ENCODE measurements at regions not wholly inside any gene's neighbourhood (a gene's known extent, or its start where the extent isn't known, plus 50 kb on each side); places are given as distances from the start of the nearest gene placed in this dataset.

DNA sequence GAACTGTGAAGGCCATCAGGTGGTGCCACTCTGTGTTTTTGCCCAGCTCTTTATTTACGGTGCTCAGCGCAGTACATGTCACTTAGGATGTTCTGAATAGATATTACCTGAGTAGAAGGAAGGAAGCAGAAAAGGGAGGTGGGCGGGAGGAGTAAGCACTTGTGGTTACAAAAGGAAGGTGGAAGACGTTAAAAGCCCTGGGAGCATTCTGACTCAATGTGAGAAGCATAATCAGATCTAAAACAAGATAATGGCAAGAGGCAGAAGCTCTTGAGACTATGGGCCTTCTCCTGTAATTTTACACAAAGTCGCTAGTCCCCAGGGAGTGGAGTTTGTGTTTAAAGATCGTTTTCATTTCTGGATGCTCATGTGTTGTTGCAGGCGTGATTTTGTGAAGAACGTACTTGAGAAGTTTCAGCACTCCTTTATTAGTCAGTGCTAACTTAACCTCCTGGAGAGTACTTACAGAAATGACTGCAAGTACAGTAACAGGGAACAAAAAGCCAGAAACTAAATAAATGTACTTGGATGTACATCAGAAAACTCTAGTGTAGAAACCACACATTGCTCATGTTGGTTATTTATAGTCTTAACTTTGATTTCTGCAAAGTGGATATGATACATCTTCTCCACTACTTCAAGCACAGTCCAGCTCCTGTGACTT, 1523.5 kb downstream of the AACS start:
- no peak overlapping the region for H3K27ac ChIP-seq (ENCODE audit: low read depth, low read length)
- H3K4me1 ChIP-seq (ENCODE audit: control insufficient read depth in 1 of 2, insufficient read depth in 2 of 2, low read length in 2 of 2), result no peaks in the 10 kb centered on the region
- no peaks in the 10 kb centered on the region for H3K27me3 ChIP-seq (ENCODE audit: control insufficient read depth in 1 of 2, insufficient read depth in 2 of 2, low read length in 2 of 2)
- no peaks in the 10 kb centered on the region for H3K36me3 ChIP-seq (ENCODE audit: control insufficient read depth in 1 of 2, insufficient read depth in 2 of 2, low read length in 2 of 2)
- H3K9ac ChIP-seq (ENCODE audit: low read depth in 1 of 2, low read length in 2 of 2), result no peak overlapping the region
- H3K9me3 ChIP-seq (ENCODE audit: control insufficient read depth in 1 of 2, low read length in 2 of 2), result peaks cover 2 to 4% of the 10 kb centered on the region in 2 donors
- H3K4me3 ChIP-seq (ENCODE audit: low read depth in 1 of 2, low read length in 2 of 2), result no peak overlapping the region

DNA sequence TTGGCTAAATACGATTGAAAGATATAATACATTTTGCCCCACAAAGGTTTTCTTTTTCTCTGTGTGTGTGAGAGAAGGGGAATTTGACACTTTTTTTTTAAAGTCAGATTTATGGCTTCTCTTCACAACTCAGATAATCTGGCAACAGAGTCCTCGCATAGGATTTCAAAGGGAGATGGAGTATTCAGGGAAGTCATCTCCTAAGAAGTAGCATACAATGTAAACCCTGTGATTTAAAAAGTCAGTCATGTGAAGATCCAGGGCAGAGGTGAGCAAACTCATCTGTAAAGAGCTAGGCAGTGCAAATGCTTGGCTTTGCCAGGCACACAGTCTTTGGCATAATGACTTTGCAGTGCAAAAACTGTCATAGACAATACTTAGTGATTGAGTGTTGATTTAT, 1526.3 kb downstream of the AACS start:
- no peaks in the 10 kb centered on the region for H3K27me3 ChIP-seq (ENCODE audit: control insufficient read depth in 1 of 2, insufficient read depth in 2 of 2, low read length in 2 of 2)
- no peak overlapping the region for H3K9ac ChIP-seq (ENCODE audit: low read depth in 1 of 2, low read length in 2 of 2)
- no peak overlapping the region for H3K27ac ChIP-seq (ENCODE audit: low read depth, low read length)
- H3K4me1 ChIP-seq (ENCODE audit: control insufficient read depth in 1 of 2, insufficient read depth in 2 of 2, low read length in 2 of 2), result no peaks in the 10 kb centered on the region
- peaks cover 4 to 8% of the 10 kb centered on the region in 2 donors for H3K9me3 ChIP-seq (ENCODE audit: control insufficient read depth in 1 of 2, low read length in 2 of 2)
- H3K4me3 ChIP-seq (ENCODE audit: low read depth in 1 of 2, low read length in 2 of 2), result no peak overlapping the region
- no peaks in the 10 kb centered on the region for H3K36me3 ChIP-seq (ENCODE audit: control insufficient read depth in 1 of 2, insufficient read depth in 2 of 2, low read length in 2 of 2)

DNA sequence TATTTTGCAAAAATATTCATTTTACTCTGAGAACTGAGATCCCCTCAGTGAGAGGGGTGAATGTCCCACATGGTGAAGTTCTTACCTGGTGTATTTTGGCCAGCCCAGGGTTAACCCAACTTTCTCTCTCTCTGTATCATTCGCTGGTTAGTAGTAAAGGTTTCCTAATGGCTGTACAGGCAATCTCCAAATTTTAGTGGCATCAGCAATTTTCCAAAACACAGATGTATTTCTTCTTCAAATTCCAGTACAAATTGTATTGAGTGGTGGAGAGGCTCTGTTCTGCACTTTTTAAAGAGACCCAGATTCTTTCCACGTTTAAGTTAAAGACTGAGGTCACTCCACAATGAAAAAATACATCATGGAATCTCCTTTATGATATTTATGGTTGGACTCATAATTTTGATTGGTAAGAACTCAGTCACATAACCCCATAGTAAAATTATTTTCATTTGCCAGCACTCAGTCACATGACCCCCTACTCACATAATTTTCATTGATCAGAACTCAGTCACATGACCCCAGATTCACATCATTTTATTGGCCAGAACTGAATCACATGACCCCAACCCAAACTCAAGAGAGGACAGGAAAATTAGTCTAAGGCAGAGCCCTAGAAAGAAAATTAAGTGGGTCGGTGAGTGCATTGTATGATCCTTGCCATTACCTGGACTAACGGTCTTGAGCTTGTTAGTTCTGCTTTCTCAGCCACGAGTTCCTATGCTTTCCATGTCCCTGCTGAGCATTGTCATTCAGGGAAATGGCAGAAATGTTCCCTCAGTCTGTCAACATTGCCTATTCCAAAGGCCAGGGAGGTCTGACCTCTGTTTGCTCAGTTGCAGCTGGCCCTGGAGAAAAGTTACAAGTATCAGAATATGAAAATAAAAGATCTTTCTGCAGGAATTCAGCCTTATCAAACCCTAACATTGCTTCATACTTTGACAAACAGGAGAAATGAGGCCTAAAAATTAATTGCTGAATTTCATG, 1536.2 kb downstream of the AACS start:
- peaks cover 0 to 5% of the 10 kb centered on the region in 2 donors for H3K9me3 ChIP-seq (ENCODE audit: control insufficient read depth in 1 of 2, low read length in 2 of 2)
- H3K27me3 ChIP-seq (ENCODE audit: control insufficient read depth in 1 of 2, insufficient read depth in 2 of 2, low read length in 2 of 2), result no peaks in the 10 kb centered on the region
- H3K36me3 ChIP-seq (ENCODE audit: control insufficient read depth in 1 of 2, insufficient read depth in 2 of 2, low read length in 2 of 2), result no peaks in the 10 kb centered on the region
- no peak overlapping the region for H3K4me3 ChIP-seq (ENCODE audit: low read depth in 1 of 2, low read length in 2 of 2)
- no peak overlapping the region for H3K9ac ChIP-seq (ENCODE audit: low read depth in 1 of 2, low read length in 2 of 2)
- no peaks in the 10 kb centered on the region for H3K4me1 ChIP-seq (ENCODE audit: control insufficient read depth in 1 of 2, insufficient read depth in 2 of 2, low read length in 2 of 2)
- H3K27ac ChIP-seq (ENCODE audit: low read depth, low read length), result no peak overlapping the region

DNA sequence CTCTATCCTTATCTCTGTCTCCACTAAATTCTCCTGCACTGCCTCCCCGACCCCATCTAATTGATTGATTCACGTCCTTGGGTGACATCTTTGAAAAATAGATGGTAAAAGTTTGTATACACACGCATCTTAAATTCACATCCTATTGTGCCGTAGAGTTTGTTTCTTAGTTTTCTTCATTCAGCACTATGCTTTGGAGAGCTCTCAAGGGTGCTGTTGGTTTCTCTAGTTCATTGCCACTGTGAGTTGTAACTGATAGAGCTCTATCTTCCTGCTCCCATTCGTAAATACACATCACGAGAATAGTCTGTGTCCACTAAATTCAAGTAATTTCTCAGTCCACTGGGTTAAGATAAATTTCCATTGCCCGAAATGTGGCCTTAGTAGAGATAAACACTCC, 1537.4 kb downstream of the AACS start:
- Histone ChIP-seq H3K4me1 (ENCODE audit: control insufficient read depth in 1 of 2, insufficient read depth in 2 of 2, low read length in 2 of 2) (no peaks in the 10 kb centered on the region), H3K27me3 (ENCODE audit: control insufficient read depth in 1 of 2, insufficient read depth in 2 of 2, low read length in 2 of 2) (no peaks in the 10 kb centered on the region), H3K36me3 (ENCODE audit: control insufficient read depth in 1 of 2, insufficient read depth in 2 of 2, low read length in 2 of 2) (no peaks in the 10 kb centered on the region), H3K4me3 (ENCODE audit: low read depth in 1 of 2, low read length in 2 of 2) (no peak overlapping the region), H3K9me3 (ENCODE audit: control insufficient read depth in 1 of 2, low read length in 2 of 2) (peaks cover 0 to 5% of the 10 kb centered on the region in 2 donors), H3K9ac (ENCODE audit: low read depth in 1 of 2, low read length in 2 of 2) (no peak overlapping the region), H3K27ac (ENCODE audit: low read depth, low read length) (no peak overlapping the region)

DNA sequence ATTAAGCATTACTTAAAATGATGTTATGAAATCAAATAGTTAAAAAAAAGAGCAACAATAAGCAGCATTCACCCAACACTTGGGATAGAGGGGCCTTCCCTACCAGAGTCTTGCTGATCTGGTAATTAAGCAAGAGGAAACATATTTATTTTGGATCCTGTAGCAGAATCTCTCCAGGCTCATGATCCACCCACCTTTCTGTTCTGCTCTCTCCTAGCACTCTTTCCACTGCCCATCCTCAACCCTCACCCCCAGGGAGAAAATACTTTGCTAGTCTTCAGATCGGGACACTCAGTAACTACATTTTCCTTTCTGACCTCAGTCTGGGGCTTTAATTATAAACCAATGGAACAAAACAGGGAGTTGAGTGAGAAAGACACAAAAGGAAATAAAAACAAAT, 1541.9 kb downstream of the AACS start:
- Histone ChIP-seq H3K27me3 (ENCODE audit: control insufficient read depth in 1 of 2, insufficient read depth in 2 of 2, low read length in 2 of 2) (no peaks in the 10 kb centered on the region), H3K9me3 (ENCODE audit: control insufficient read depth in 1 of 2, low read length in 2 of 2) (peaks cover 4 to 11% of the 10 kb centered on the region in 2 donors), H3K4me1 (ENCODE audit: control insufficient read depth in 1 of 2, insufficient read depth in 2 of 2, low read length in 2 of 2) (no peaks in the 10 kb centered on the region), H3K36me3 (ENCODE audit: control insufficient read depth in 1 of 2, insufficient read depth in 2 of 2, low read length in 2 of 2) (no peaks in the 10 kb centered on the region), H3K4me3 (ENCODE audit: low read depth in 1 of 2, low read length in 2 of 2) (no peak overlapping the region), H3K9ac (ENCODE audit: low read depth in 1 of 2, low read length in 2 of 2) (no peak overlapping the region), H3K27ac (ENCODE audit: low read depth, low read length) (no peak overlapping the region)

DNA sequence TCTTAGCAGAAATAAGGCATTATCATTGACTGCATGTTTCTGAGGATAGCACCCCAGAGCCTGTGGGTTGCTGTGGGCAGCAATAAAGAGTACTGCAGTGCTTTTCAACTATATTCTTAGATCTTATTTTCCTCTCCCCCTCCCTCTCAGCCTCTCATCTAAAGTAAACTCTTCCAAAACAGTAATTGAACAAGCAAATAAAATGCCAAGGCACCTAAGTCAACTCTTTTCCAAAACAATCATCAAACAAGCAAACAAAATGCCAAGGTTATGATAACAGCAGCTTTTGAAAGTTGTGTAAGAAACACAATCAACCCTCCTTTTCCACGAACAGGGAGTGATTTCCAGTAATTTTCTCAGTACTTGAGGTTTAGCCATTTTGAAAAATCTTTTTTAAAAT, 1542.6 kb downstream of the AACS start:
- Histone ChIP-seq H3K27me3 (ENCODE audit: control insufficient read depth in 1 of 2, insufficient read depth in 2 of 2, low read length in 2 of 2) (no peaks in the 10 kb centered on the region), H3K27ac (ENCODE audit: low read depth, low read length) (no peak overlapping the region), H3K36me3 (ENCODE audit: control insufficient read depth in 1 of 2, insufficient read depth in 2 of 2, low read length in 2 of 2) (no peaks in the 10 kb centered on the region), H3K4me3 (ENCODE audit: low read depth in 1 of 2, low read length in 2 of 2) (no peak overlapping the region), H3K4me1 (ENCODE audit: control insufficient read depth in 1 of 2, insufficient read depth in 2 of 2, low read length in 2 of 2) (no peaks in the 10 kb centered on the region), H3K9me3 (ENCODE audit: control insufficient read depth in 1 of 2, low read length in 2 of 2) (peaks cover 8 to 16% of the 10 kb centered on the region in 2 donors), H3K9ac (ENCODE audit: low read depth in 1 of 2, low read length in 2 of 2) (no peak overlapping the region)

DNA sequence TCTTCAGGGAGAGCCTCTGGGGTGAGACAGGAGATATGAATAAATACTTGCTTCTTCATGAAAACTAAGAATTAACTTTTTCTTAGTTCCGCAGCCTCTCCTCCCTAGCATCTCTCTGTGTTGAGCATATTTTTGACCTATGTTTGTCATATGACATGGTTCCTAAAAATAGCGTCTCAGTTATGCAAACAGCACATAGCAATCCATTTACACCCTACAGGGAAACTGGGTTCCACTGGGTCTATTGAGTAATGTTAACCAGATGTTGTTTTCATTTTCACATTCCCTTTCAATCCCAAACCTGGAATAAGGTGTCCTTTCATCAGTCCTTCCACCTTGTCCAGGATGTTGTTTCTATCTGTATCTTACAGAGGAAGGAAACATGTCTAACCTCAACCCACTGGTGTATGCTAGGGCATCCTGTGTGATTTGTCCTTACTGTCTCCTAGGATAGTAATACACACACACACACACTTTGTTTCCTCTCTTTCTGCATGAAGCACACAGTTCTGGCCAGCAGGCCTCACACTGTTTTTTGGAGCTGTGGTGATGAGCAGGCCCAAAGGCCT, 1543.5 kb downstream of the AACS start:
- H3K9ac ChIP-seq (ENCODE audit: low read depth in 1 of 2, low read length in 2 of 2), result no peak overlapping the region
- no peaks in the 10 kb centered on the region for H3K36me3 ChIP-seq (ENCODE audit: control insufficient read depth in 1 of 2, insufficient read depth in 2 of 2, low read length in 2 of 2)
- no peaks in the 10 kb centered on the region for H3K27me3 ChIP-seq (ENCODE audit: control insufficient read depth in 1 of 2, insufficient read depth in 2 of 2, low read length in 2 of 2)
- H3K4me1 ChIP-seq (ENCODE audit: control insufficient read depth in 1 of 2, insufficient read depth in 2 of 2, low read length in 2 of 2), result no peaks in the 10 kb centered on the region
- no peak overlapping the region for H3K4me3 ChIP-seq (ENCODE audit: low read depth in 1 of 2, low read length in 2 of 2)
- no peak overlapping the region for H3K27ac ChIP-seq (ENCODE audit: low read depth, low read length)
- peaks cover 16 to 18% of the 10 kb centered on the region in 2 donors for H3K9me3 ChIP-seq (ENCODE audit: control insufficient read depth in 1 of 2, low read length in 2 of 2)

DNA sequence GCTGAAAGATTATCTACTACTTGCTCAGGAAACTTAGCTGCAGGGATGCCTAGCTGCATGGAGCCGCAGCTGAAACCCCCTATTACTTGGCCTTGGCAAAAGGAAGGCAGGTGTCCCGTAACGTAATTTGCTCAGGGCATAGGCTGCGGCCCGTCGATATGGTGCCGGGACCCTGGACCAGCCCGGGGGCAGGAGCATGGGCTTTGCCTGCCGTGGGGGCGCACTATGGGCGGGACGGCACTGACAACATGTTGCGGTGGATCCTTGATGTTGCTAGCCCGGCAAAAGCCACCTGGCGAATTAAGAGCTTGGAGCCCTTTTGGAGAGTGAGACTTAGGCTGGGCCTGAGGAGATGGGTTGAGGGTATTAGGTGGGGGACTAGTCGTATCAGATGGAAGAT, 1551.2 kb downstream of the AACS start:
- H3K9me3 ChIP-seq (ENCODE audit: control insufficient read depth in 1 of 2, low read length in 2 of 2), result peaks cover 26 to 40% of the 10 kb centered on the region in 2 donors

DNA sequence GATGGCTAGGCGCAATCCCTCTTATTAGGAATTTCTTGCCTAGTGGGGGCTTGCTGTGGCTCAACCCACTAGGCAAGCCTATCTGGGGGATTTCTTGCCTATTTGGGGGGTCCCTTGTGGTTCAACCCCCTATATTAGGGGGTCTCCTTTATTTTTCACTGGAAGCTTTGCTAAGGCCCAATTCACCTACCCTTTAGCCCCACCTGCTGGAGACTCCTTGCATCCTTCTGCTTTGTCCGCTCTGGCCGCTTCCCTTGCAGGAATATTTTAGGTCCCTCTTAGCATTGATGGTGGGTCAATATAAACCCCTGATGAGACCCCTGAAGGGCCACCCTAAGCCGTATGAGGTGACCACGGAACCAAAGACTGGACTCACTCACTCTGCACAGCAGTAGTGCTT, 1552.1 kb downstream of the AACS start:
- no peaks in the 10 kb centered on the region for H3K27me3 ChIP-seq (ENCODE audit: control insufficient read depth in 1 of 2, insufficient read depth in 2 of 2, low read length in 2 of 2)
- no peaks in the 10 kb centered on the region for H3K36me3 ChIP-seq (ENCODE audit: control insufficient read depth in 1 of 2, insufficient read depth in 2 of 2, low read length in 2 of 2)
- peaks cover 19 to 41% of the 10 kb centered on the region in 2 donors for H3K9me3 ChIP-seq (ENCODE audit: control insufficient read depth in 1 of 2, low read length in 2 of 2)
- no peak overlapping the region for H3K27ac ChIP-seq (ENCODE audit: low read depth, low read length)
- H3K4me1 ChIP-seq (ENCODE audit: control insufficient read depth in 1 of 2, insufficient read depth in 2 of 2, low read length in 2 of 2), result no peaks in the 10 kb centered on the region
- H3K4me3 ChIP-seq (ENCODE audit: low read depth in 1 of 2, low read length in 2 of 2), result no peak overlapping the region
- no peak overlapping the region for H3K9ac ChIP-seq (ENCODE audit: low read depth in 1 of 2, low read length in 2 of 2)

More for the DNA sequence above, 1551.2 kb downstream of the AACS start:
- H3K9ac ChIP-seq (ENCODE audit: low read depth in 1 of 2, low read length in 2 of 2), result no peak overlapping the region
- no peak overlapping the region for H3K4me3 ChIP-seq (ENCODE audit: low read depth in 1 of 2, low read length in 2 of 2)
- H3K27ac ChIP-seq (ENCODE audit: low read depth, low read length), result no peak overlapping the region
- H3K4me1 ChIP-seq (ENCODE audit: control insufficient read depth in 1 of 2, insufficient read depth in 2 of 2, low read length in 2 of 2), result no peaks in the 10 kb centered on the region
- no peaks in the 10 kb centered on the region for H3K27me3 ChIP-seq (ENCODE audit: control insufficient read depth in 1 of 2, insufficient read depth in 2 of 2, low read length in 2 of 2)
- H3K36me3 ChIP-seq (ENCODE audit: control insufficient read depth in 1 of 2, insufficient read depth in 2 of 2, low read length in 2 of 2), result no peaks in the 10 kb centered on the region

DNA sequence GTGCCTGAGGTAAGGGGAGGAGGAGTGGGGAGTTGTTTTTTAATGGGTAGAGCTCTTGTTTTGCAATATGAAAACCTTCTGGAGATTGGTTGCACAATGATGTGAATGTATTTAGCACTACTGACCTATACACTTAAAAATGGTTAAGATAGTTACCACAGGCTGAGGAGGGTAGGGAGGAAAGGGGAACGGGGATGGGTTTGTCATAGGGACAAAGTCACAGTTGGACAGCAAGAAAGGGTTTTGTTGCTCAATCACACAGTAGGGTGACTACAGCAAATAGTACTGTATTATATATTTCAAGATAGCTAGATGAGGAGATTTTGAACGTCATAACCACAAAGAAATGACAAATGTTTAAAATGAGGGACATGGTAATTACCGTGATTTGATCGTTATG, 1562.4 kb downstream of the AACS start:
- H3K9ac ChIP-seq (ENCODE audit: low read depth in 1 of 2, low read length in 2 of 2), result no peak overlapping the region
- no peaks in the 10 kb centered on the region for H3K36me3 ChIP-seq (ENCODE audit: control insufficient read depth in 1 of 2, insufficient read depth in 2 of 2, low read length in 2 of 2)
- H3K27ac ChIP-seq (ENCODE audit: low read depth, low read length), result no peak overlapping the region
- no peak overlapping the region for H3K4me3 ChIP-seq (ENCODE audit: low read depth in 1 of 2, low read length in 2 of 2)
- peaks cover 0 to 2% of the 10 kb centered on the region in 2 donors for H3K9me3 ChIP-seq (ENCODE audit: control insufficient read depth in 1 of 2, low read length in 2 of 2)
- H3K27me3 ChIP-seq (ENCODE audit: control insufficient read depth in 1 of 2, insufficient read depth in 2 of 2, low read length in 2 of 2), result no peaks in the 10 kb centered on the region
- H3K4me1 ChIP-seq (ENCODE audit: control insufficient read depth in 1 of 2, insufficient read depth in 2 of 2, low read length in 2 of 2), result no peaks in the 10 kb centered on the region
